HepG2 (cell line): ENCODE measurements at regions not wholly inside any gene's neighbourhood (a gene's known extent, or its start where the extent isn't known, plus 50 kb on each side); places are given as distances from the start of the nearest gene placed in this dataset.

Source experiments
- ATAC-seq: fragments of 200-7000 bp; cut with Tn5 transposase; 3 replicates; pipeline ENCODE4 v1.9.1; 2020; ENCODE audit warnings: mild to moderate bottlenecking, moderate library complexity
- BruUV-seq: library from RNA; stranded (reverse); fragments of 400-500 nt; replicated peaks from 2 replicates; lab custom pipeline; 2021; lab: Mats Ljungman, UMichigan
- CTCF ChIA-PET: fragments of 300-600 bp; formaldehyde crosslinking; extraction: SDS; loops from one replicate; lab custom pipeline; 2021; ENCODE audit warnings: low total read pairs, inconsistent platforms, low intra/inter-chr PET ratio; lab: Yijun Ruan, JAX
- POLR2A ChIA-PET: fragments of 350-600 bp; sonication (Branson Sonifier 250); formaldehyde crosslinking; loops from one replicate; lab custom pipeline; 2020; ENCODE audit warnings: antibody characterized with exemption, inconsistent platforms; lab: Yijun Ruan, JAX
- DNase-seq: peaks from one replicate; pipeline ENCODE4 v3.0.0-alpha.2; 2015; ENCODE audit warnings: low spot score
- FAIRE-seq: peaks from 3 replicates; lab custom pipeline; 2011; peaks lifted over from hg19 to GRCh38; lab: Jason Lieb, UNC
- H2AFZ ChIP-seq: one replicate; pipeline ENCODE4 v1.6.1; 2011; ENCODE audit warnings: low read length, inconsistent platforms
- H3K27ac ChIP-seq: fragments of 300-600 bp; 3 replicates; pipeline ENCODE4 v1.8.0; 2011; ENCODE audit warnings: mixed run types, mild to moderate bottlenecking, mixed read lengths, low read length, inconsistent platforms; ENCODE audit not compliant: insufficient read depth; ENCODE audit errors: extremely low read length
- H3K27me3 ChIP-seq, 2 experiments: fragments of 200-600 bp in 1 of 2; 2 replicates in 1 of 2; 3 replicates in 1 of 2; pipeline versions ENCODE4 v1.6.0 to v1.8.0; 2011; ENCODE audit warnings: low read length in 2 of 2, mild to moderate bottlenecking in 2 of 2, moderate library complexity in 2 of 2, inconsistent platforms in 1 of 2; ENCODE audit not compliant: insufficient read depth in 2 of 2, control insufficient read depth in 1 of 2
- H3K36me3 ChIP-seq, 2 experiments: fragments of 200-600 bp in 1 of 2; replicated peaks in 1 of 2; 2 replicates in 1 of 2; 3 replicates in 1 of 2; pipeline versions ENCODE4 v1.5.1 to v1.8.0; 2011; ENCODE audit warnings: low read length in 2 of 2, inconsistent platforms in 1 of 2; ENCODE audit not compliant: insufficient read depth in 2 of 2, control insufficient read depth in 1 of 2
- H3K4me1 ChIP-seq: 2 replicates; pipeline ENCODE4 v1.5.1; 2012; ENCODE audit warnings: low read length, inconsistent platforms; ENCODE audit not compliant: insufficient read depth
- H3K4me2 ChIP-seq: 2 replicates; pipeline ENCODE4 v1.6.0; 2011; ENCODE audit warnings: low read depth, low read length, inconsistent platforms
- H3K4me3 ChIP-seq, 3 experiments: fragments of 200-600 bp in 1 of 3; sonication (generic), shearing (Covaris generic) in 1 of 3; replicated peaks in 1 of 3; 2 replicates each; pipeline ENCODE4 v1.5.1; 2011 to 2016; ENCODE audit warnings: low read length in 3 of 3, inconsistent platforms in 2 of 3, low read depth in 2 of 3, mild to moderate bottlenecking in 2 of 3, control low read depth in 1 of 3, mixed read lengths in 1 of 3; ENCODE audit not compliant: insufficient read depth in 1 of 3
- H3K79me2 ChIP-seq: one replicate; pipeline ENCODE4 v1.6.1; 2011; ENCODE audit warnings: low read length, inconsistent platforms; ENCODE audit not compliant: insufficient read depth
- H3K9ac ChIP-seq: 2 replicates; pipeline ENCODE4 v1.6.0; 2011; ENCODE audit warnings: mild to moderate bottlenecking, low read depth, low read length, inconsistent platforms; ENCODE audit not compliant: insufficient read depth
- H3K9me3 ChIP-seq: 2 replicates; pipeline ENCODE4 v1.5.1; 2012; ENCODE audit warnings: mild to moderate bottlenecking, low read length
- H4K20me1 ChIP-seq: 2 replicates; pipeline ENCODE4 v1.6.0; 2011; ENCODE audit warnings: inconsistent platforms, mild to moderate bottlenecking, low read length, moderate library complexity; ENCODE audit not compliant: insufficient read depth
- AFF4 ChIP-seq: sonication (generic); formaldehyde crosslinking; IDR thresholded peaks from 2 replicates; pipeline ENCODE4 v1.4.0; 2020; ENCODE audit warnings: missing genetic modification reagents
- ARID5B ChIP-seq: IDR thresholded peaks from 2 replicates; pipeline ENCODE4 v1.4.0; 2020; ENCODE audit warnings: mild to moderate bottlenecking, missing genetic modification reagents
- KDM3A ChIP-seq: IDR thresholded peaks from 2 replicates; pipeline ENCODE4 v1.6.1; 2018; ENCODE audit warnings: low read depth, missing compliant biosample characterization
- MAZ ChIP-seq, 2 experiments: sonication (generic) in 1 of 2; formaldehyde crosslinking in 1 of 2; IDR thresholded peaks; 2 replicates each; pipeline versions ENCODE4 v1.5.0 to v1.6.1; 2012 to 2020; ENCODE audit warnings: low read depth in 2 of 2, mild to moderate bottlenecking in 2 of 2, borderline replicate concordance in 1 of 2, improper control_type of control experiment in 1 of 2, low read length in 1 of 2, missing genetic modification reagents in 1 of 2, moderate library complexity in 1 of 2
- RELA ChIP-seq: sonication (generic); formaldehyde crosslinking; IDR thresholded peaks from 2 replicates; pipeline ENCODE4 v1.4.0; 2020; ENCODE audit warnings: missing genetic modification reagents
- SIX4 ChIP-seq: sonication (generic); formaldehyde crosslinking; IDR thresholded peaks from 2 replicates; pipeline ENCODE4 v1.4.0; 2020; ENCODE audit warnings: missing genetic modification reagents
- ZNF598 ChIP-seq: sonication (generic); formaldehyde crosslinking; IDR thresholded peaks from 2 replicates; pipeline ENCODE4 v1.5.1; 2020; ENCODE audit warnings: mild to moderate bottlenecking, missing genetic modification reagents, borderline replicate concordance
- ZNF703 ChIP-seq: sonication (generic); formaldehyde crosslinking; IDR thresholded peaks from 2 replicates; pipeline ENCODE4 v1.5.1; 2020; ENCODE audit warnings: missing genetic modification reagents, mild to moderate bottlenecking, moderate library complexity, borderline replicate concordance
- ZSCAN20 ChIP-seq: sonication (generic); formaldehyde crosslinking; IDR thresholded peaks from 2 replicates; pipeline ENCODE4 v1.4.0; 2020; ENCODE audit warnings: missing genetic modification reagents, mild to moderate bottlenecking, borderline replicate concordance
- WGBS: methylation state at CpG from one replicate; pipeline ENCODE4 v1.1.6; 2017; ENCODE audit warnings: low lambda C conversion rate; 5-methylcytosine and 5-hydroxymethylcytosine counted together
- in situ Hi-C: cut with HindIII; loops from 2 replicates; pipeline ENCODE4 v1.10.0; 2017; ENCODE audit warnings: low pct_unique_long_range_greater_than_20kb; ENCODE audit not compliant: extremely low pct_ligation_motif_present
- intact Hi-C: fragments of 100-400 bp; cut with micrococcal nuclease; formaldehyde crosslinking; loops from one replicate; pipeline ENCODE4 v1.10.0; 2022; ENCODE audit not compliant: unreplicated experiment
- TF ChIP-seq, protein P1 (sequence below): sonication (generic); formaldehyde crosslinking; IDR thresholded peaks from 2 replicates; pipeline ENCODE4 v1.5.1; 2020; ENCODE audit warnings: mild to moderate bottlenecking, missing genetic modification reagents, borderline replicate concordance

- BruUV-seq: no TSS peak
- H3K27ac ChIP-seq: no peak overlapping the region
- H3K4me1 ChIP-seq: no peaks in the 10 kb centered on the region
- FAIRE-seq (no peak), DNase-seq (no peak), ATAC-seq (no peak)
- in situ Hi-C loops (no loop called here), intact Hi-C loops (no loop called here)
- H4K20me1 ChIP-seq: no peaks in the 10 kb centered on the region
- H3K36me3 ChIP-seq: no peaks in the 10 kb centered on the region
- WGBS: 5% methylated on average over 5 of the region's 5 CpGs
- ChIA-PET CTCF (no interaction called here), POLR2A (no interaction called here)
- no peak for TF ChIP-seq MAZ (IDR thresholded peaks at IDR 0.05; ENCODE audit: borderline replicate concordance, low read depth, low read length)
- TF ChIP-seq MAZ (CRISPR knock-in tag; IDR thresholded peaks at IDR 0.05; ENCODE audit: low read depth): no peak
- TF ChIP-seq ZNF703: no peak
- TF ChIP-seq ZSCAN20 (CRISPR knock-in tag): no peak
- TF ChIP-seq ZNF598 (CRISPR knock-in tag): no peak
- TF ChIP-seq, protein P1, sequence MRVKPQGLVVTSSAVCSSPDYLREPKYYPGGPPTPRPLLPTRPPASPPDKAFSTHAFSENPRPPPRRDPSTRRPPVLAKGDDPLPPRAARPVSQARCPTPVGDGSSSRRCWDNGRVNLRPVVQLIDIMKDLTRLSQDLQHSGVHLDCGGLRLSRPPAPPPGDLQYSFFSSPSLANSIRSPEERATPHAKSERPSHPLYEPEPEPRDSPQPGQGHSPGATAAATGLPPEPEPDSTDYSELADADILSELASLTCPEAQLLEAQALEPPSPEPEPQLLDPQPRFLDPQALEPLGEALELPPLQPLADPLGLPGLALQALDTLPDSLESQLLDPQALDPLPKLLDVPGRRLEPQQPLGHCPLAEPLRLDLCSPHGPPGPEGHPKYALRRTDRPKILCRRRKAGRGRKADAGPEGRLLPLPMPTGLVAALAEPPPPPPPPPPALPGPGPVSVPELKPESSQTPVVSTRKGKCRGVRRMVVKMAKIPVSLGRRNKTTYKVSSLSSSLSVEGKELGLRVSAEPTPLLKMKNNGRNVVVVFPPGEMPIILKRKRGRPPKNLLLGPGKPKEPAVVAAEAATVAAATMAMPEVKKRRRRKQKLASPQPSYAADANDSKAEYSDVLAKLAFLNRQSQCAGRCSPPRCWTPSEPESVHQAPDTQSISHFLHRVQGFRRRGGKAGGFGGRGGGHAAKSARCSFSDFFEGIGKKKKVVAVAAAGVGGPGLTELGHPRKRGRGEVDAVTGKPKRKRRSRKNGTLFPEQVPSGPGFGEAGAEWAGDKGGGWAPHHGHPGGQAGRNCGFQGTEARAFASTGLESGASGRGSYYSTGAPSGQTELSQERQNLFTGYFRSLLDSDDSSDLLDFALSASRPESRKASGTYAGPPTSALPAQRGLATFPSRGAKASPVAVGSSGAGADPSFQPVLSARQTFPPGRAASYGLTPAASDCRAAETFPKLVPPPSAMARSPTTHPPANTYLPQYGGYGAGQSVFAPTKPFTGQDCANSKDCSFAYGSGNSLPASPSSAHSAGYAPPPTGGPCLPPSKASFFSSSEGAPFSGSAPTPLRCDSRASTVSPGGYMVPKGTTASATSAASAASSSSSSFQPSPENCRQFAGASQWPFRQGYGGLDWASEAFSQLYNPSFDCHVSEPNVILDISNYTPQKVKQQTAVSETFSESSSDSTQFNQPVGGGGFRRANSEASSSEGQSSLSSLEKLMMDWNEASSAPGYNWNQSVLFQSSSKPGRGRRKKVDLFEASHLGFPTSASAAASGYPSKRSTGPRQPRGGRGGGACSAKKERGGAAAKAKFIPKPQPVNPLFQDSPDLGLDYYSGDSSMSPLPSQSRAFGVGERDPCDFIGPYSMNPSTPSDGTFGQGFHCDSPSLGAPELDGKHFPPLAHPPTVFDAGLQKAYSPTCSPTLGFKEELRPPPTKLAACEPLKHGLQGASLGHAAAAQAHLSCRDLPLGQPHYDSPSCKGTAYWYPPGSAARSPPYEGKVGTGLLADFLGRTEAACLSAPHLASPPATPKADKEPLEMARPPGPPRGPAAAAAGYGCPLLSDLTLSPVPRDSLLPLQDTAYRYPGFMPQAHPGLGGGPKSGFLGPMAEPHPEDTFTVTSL: no peak
- TF ChIP-seq RELA (CRISPR knock-in tag): no peak
- no peak for TF ChIP-seq KDM3A (CRISPR knock-in tag)
- no peak for TF ChIP-seq SIX4 (CRISPR knock-in tag)
- no peak for TF ChIP-seq ARID5B (CRISPR knock-in tag)
- no peak for TF ChIP-seq AFF4 (CRISPR knock-in tag)
- peaks cover 0 to 1% of the 10 kb centered on the region in 2 experiments; a peak in 1 of 5 replicates for H3K27me3 ChIP-seq
- no peaks in the 10 kb centered on the region for H3K79me2 ChIP-seq
- H3K9ac ChIP-seq: no peak overlapping the region
- H3K4me2 ChIP-seq: no peak overlapping the region
- H3K4me3 ChIP-seq: no peak overlapping the region
- H3K9me3 ChIP-seq: no peaks in the 10 kb centered on the region
- H2AFZ ChIP-seq: no peak overlapping the region
Measured at GRCh38 chr10:35848412-35848811, 206.3 kb upstream of the FZD8 start.
